ENCODE measurements at regions not wholly inside any gene's neighbourhood (a gene's known extent, or its start where the extent isn't known, plus 50 kb on each side); places are given as distances from the start of the nearest gene placed in this dataset.

GRCh38 chr18:76708722-76709353 is 113.5 kb upstream of the ZNF236 start:
- TF ChIP-seq EZH2phosphoT487 (IDR thresholded peaks at IDR 0.05; ENCODE audit: borderline replicate concordance, low read depth, low read length) (no peak), CTCF (conservative IDR thresholded peaks at IDR 0.05; ENCODE audit: low read length) (no peak)

Data from OCI-LY7 (cell line).